ENCODE measurements at regions not wholly inside any gene's neighbourhood (a gene's known extent, or its start where the extent isn't known, plus 50 kb on each side); places are given as distances from the start of the nearest gene placed in this dataset.
A peak's percentile ranks its signal among the peaks of the same experiment; 100 is the strongest.

- no peak for DNase-seq
These were observed 51.8 kb upstream of the PNRC1 start for GRCh38 chr6:89028774-89029173.

DNA sequence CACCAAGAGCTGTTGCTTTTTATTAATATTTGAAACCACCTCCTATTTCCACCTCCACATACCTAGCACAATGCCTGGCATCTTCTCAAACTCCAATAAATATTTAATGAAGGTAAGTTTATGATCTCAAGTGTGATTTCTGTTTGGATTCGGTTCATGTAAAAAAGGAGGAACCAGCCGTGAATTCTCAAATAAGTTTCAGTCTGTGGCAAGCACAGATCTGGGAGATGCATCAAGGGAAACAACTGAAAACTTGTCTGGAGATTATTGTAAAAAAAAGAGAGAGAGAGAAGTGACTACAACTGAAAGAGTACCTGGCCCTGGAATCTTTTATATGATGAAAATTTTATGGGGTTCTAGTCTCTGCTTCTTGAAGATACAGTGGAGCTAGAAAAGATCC, 52.8 kb upstream of the PNRC1 start:
- no peak for DNase-seq

GRCh38 chr6:89026151-89026550, 54.4 kb upstream of the PNRC1 start:
- DNase-seq: no peak

- no peak for DNase-seq
These were observed 54.9 kb upstream of the PNRC1 start for GRCh38 chr6:89025633-89026032.

GRCh38 chr6:89024456-89024855, 56.1 kb upstream of the PNRC1 start:
- DNase-seq: no peak

DNA sequence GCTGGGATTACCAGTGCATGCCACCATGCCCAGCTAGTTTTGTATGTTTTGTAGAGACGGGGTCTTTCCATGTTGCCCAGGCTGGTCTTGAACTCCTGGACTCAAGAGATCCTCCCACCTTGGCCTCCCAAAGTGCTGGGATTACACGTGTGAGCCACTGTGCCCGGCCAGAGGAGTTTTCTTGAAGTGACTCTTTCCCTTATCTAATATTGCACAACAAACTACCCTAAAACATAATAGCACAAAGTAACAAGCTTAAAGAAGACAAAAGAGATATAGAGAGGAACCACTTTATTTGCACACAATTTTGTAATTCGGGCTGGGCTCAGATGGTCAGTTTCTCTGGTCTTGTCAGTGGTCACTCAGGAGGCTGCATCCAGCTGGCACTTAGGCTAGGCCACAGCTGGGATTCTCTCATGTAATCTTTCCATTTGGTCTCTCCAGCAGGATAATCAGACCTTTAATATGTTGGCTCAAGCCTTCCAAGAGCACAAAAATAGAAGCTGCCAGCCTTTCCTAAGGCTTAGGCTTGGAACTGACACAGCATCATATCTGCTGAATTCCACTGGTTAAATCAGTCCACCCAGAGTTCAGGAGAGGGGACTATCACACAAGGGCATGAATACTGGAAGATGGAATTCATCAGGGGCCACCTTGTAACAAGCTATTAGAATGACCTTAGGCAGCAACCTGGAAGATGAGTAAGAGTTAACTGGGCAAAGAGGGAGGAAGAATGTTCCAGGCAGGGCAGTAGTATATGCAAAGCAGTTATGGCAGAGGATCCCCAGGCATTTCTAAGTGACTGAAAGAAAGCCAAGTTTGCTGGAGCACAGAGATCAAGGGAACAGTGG, 56.7 kb upstream of the PNRC1 start:
- DNase-seq: peak; percentile 67

DNA sequence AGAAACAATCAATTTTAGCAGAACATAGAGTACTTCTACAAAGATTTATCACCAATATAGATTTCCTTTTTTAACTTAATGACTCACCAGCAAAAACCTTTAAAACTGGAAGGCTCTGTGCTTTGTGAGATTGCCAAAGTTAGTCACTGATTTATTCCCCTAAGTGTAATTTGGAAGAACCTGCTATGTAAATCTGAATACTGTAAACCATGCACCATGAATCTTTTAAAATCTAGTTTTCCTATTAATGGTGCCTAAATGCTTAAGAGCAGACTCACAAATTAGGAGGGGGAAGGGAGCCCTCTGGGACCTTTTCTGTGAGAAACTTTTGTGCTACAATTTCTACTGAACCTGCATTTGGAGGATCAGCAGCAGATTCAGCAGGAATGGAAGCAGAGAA, 57.8 kb upstream of the PNRC1 start:
- DNase-seq: no peak

GRCh38 chr6:89021629-89022028, 58.2 kb upstream of the RNGTT start:
- DNase-seq: no peak

- no peak for DNase-seq
These were observed 52.6 kb upstream of the RNGTT start for GRCh38 chr6:89015971-89016370.

- no peak for DNase-seq
These were observed 50.0 kb upstream of the RNGTT start for GRCh38 chr6:89013438-89013837.
